DMS153 treated with DMSO at 0.1 percent for 48 hours (cell line): ENCODE measurements at regions not wholly inside any gene's neighbourhood (a gene's known extent, or its start where the extent isn't known, plus 50 kb on each side); places are given as distances from the start of the nearest gene placed in this dataset.
"Not testable (repeated sequence)": the region's sequence is repeated elsewhere in the genome, so short reads cannot be mapped to it uniquely, and the experiment has no call there.

Source experiments
- DNase-seq: peaks from one replicate; lab custom pipeline; 2025; ENCODE audit not compliant: unreplicated experiment; lab: John Stamatoyannopoulos, UW

DNA sequence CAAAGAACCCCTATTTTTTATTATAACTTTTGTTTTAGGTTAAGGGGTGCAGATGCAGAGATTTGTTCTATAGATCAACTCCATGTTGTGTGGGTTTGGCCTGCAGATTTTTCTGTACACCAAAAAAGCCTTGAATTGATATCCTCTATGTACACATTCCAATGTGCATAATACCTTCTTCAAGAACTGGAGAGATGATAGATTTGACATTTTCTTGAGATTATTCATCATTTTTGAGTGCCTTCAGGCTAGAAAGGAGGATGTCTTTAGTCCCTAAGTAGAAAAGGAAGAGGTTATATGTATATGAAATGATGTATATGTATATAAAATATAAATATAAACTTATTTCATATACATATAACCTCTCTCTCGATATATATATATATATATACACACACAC, 1190.0 kb upstream of the ALCAM start:
- no peak for DNase-seq

DNA sequence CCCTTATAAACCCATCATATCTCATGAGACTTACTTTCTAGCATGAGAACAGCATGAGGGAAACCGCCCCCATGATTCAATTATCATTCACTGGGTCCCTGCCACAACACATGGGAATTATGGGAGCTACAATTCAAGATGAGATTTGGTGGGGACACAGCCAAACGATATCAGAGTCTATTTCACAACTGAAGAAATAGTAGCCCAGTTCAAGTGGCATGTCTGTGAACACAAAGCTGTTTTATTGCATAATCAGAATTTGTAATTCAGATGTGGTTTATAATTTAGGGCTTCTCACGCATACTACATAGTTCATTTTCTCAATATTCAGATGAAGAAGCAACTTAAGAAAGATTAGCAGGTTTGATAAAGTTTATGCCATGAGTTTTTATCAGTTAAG, 1188.0 kb upstream of the ALCAM start:
- no peak for DNase-seq

DNA sequence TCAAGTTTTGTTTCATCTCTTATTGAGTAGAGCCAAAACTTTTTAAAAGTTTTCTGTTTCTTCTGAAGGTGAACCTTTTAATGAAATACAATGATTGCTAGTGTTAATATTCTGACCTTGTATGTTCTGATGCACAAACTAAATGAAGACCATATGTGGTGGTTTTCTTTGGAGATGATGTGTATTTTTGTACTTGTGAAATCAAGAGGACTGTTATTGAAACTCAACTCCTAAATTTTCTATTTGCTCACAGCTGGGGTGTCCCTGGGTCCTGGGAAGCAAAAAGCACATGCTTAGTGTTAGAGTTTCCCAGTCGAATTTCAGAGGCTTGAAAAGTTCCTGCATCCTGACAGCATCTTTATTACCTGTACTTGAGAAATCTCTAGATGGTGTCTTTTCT, 1185.8 kb upstream of the ALCAM start:
- no peak for DNase-seq

DNA sequence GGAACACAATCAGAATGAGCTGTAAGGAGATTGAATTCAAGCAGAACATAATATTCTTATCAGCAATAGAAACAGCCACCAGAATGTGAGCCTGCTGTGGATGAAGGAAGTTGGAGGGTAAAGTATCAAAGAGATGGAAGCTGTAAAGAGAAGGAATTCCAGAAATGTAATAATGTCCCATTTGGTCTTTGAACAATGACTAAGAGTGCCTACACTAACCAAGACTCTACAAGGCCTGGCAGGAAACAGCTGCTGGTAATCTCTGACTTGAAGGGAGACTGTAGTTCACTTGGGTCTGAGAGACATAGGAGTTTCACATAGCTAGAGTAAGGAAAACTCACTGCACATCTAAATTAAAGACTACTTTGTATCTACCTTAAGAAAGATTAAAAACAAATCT, 1176.0 kb upstream of the ALCAM start:
- no peak for DNase-seq

DNA sequence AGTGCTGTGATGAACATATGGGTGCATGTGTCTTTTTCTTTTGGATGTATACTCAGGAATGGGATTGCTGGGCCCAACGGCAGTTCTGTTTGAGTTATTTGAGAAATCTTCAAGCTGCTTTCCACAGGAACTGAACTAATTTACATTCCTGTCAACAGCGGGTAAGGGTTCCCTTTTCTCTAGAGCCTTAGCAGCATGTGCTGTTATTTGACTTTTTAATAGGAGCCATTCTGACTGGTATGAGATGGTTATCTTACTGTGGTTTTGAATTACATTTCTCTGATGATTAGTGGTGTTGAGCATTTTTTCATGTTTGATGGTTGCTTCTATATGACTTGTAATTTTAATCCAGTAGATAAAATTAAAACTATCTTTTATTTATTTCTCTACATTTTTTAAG, 1168.6 kb upstream of the ALCAM start:
- DNase-seq = no peak

DNA sequence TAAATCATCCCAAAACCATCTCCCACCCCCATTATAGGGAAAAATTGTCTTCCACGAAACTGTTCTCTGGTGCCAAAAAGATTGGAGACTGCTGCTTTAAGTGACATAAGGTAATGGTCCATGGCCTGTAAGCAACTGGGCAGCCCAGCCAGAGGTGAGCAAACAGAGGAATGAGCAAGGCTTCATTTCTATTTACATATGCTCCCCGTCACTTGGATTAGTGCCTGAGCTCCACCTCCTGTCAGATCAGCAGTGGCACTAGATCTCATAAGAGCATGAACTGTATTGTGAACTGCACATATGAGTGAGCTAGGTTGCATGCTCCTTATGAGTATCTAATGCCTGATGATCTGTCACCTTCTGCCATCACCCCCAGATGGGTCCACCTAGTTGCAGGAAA, 1159.8 kb upstream of the ALCAM start:
- DNase-seq = peak; percentile 18

DNA sequence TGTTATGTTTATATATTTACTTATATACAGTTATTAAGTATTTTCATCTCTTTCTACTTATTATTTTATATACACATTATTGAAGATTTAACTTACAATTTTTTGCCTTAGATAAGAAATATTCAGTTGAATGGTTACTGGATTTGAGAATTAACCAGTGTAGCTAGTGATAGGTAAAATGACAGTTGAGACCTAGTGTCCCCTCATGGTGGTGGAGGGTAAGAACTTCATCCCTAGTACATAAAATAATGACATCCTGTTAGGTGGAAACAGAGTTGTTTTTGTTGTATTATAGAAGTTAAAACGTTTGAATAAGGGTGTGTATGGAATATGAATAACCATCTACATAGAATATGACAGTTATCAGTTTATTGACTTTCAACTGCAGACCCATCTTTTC, 1152.4 kb upstream of the ALCAM start:
- no peak for DNase-seq

DNA sequence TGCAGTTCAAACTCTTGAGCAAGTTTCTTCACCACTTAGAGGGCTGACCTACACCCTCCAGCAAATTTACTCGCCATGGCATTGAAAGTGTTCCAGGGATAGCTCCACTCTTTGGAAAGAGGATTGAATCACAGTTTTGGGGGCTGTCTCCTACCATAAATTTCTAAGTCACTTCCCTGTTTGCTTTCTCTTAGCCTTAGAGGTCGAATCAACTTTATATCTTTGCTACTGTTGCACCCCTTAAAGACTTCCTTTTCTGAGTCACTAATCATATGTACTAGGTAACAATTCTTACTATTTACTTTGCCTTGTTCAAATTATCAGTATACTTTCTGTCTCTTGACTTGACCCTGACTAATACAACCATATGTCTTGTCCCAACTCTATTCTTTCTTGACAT, 1151.8 kb upstream of the ALCAM start:
- no peak for DNase-seq

DNA sequence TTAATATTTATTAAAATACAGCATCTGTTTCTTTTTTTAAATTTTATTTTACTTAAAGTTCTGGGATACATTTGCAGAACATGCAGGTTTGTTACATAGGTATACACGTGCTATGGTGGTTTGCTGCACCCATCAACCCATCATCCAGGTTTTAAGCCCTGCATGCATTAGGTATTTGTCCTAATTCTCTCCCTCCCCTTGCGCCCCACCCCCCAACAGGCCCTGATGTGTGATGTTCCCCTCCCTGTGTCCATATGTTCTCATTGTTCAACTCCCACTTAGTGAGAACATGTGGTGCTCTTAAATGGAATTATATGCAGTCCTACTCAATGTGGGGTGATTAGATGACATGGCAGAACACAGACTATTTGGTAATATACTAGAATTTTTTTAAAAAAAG, 1147.7 kb upstream of the ALCAM start:
- not testable (repeated sequence) for DNase-seq

DNA sequence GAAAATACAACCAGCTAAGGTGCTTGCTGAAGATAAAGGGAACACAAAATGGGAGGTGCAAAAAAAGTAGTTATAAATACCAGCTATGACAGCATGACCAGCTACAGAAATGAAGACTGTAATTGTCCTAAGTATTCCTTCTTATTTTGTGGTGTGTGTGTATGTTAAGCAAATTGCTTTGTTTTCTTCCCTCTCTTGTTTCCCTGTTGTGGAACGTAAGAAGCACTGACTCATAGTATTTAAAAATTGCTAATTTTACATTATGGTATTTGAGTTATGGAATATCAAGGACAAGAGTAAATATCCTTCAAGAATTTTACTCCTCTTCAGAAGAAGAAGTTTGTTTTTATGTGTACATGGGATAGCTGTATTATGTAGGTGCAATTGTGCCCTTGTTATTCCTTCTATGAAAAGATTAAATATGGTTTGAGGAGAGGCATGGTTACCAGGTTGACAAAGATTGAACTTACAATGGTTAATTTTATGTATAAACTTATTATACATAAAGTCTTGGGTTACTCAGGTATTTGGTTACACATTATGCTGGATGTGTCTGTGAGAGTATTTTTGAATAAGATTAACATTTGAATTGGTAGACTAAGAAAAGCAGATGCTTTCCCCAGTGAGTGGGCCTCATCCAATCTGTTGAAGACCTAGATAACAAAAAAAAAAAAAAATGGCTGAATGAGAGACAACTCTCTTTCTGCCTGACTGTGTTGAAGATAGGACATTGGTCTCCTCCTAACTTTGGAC, 1132.1 kb upstream of the ALCAM start:
- DNase-seq = no peak

DNA sequence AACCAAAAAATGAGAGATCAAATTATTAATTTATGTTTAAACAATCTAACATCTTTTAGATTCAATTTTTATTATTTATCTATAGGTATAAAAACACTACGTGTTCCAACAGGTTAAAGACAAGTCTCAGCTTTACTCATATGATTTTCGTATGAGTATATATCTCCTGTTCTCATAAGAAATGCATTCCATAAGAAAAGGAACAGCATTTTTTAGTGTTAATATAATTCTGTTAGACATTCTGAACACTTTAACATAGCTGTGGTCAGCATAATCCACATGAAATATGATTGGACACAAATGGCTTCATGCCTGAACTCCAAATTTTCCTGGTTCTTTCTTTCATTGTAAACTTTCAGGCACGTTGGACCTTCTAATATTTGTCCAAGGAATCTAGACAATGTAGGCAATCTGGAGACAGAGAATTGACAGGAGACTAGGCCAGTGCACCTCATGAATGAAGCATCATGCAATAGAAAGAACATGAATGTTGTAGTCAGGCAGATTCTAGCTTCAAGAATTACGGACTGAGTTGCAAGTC, 1122.0 kb upstream of the ALCAM start:
- no peak for DNase-seq

DNA sequence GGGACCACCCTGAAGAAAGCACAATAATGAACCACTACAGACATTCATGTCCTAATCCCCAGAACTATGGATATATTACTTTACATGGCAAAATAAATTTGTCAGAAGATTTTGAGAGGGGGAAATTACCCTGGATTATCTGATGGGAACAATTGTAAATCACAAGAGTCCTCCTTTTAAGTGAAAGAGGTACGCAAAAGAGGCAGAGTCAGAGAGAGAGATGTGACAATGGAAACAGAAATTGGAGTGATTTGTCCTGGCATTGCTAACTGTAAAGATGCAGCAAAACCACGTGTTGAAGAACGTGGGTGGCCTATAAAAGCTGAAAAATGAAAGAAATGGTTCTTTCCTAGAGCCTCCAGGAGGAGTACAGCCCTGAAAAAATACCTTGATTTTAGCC, 1121.4 kb upstream of the ALCAM start:
- DNase-seq = no peak

DNA sequence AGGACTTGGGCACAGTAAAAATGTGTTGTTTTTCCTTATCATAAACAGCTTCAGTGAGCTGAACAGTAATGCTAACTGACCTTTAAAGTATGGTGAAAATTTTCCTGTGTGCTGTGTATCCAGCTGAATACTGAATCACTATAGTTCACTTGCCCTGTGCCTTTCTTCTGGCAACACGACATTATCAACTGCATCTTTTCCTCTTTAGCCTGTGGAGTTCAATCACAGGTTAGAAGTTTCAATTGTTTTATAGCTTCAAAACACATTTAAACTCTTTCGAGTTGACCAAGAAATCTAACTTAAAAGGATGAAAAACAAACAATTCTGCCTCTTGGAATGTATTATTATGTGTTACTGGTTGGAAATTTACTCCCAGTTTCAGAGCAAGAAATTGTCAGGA, 1120.7 kb upstream of the ALCAM start:
- DNase-seq = no peak

DNA sequence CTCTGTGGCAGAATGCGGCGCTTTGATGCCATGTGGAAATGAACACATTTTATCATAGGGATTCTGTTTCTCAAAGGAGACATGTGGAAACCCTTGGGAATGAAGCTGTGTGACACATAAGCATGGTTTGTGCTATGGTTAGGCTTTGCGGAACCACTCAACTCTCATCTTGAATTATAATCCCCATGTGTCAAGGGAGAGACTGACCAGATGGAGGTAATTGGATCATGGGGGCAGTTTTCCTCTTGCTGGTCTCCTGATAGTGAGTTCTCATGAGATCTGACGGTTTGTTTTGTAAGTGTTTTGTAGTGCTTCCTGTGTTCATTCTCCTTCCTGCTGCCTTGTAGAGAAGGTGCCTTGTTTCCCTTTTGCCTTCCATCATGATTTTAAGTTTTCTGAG, 1109.2 kb upstream of the ALCAM start:
- no peak for DNase-seq

DNA sequence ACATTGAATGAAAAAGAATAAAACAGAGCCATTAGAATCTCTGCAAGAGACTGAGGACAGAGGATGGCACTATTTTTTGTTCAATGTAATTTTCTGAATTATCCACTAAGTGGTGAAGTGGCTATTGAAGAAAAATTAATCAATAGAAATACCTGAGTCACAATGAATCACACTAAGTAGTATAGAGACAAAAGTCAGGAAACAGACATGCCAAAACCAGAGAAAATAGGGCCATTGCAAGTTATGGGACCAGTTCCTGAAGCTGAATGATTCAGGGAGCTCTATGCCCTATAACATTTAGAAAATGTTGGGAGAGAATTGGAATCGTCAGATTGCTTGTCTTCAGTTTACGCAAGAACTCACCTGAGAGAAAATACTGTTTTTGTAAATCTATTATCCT, 1103.2 kb upstream of the ALCAM start:
- DNase-seq = no peak

DNA sequence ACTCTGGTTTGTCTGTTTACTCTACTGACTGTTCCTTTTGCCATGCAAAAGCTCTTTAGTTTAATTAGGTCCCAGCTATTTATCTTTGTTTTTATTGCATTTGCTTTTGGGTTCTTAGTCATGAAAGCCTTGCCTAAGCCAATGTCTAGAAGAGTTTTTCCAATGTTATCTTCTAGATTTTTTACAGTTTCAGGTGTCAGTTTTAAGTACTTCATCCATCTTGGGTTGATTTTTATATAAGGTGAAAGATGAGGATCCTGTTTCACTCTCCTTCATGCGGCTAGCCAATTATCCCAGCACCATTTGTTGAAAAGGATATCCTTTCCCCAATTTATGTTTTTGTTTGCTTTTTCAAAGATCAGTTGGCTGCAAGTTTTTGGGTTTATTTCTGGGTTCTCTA, 1100.5 kb upstream of the ALCAM start:
- DNase-seq = not testable (repeated sequence)

DNA sequence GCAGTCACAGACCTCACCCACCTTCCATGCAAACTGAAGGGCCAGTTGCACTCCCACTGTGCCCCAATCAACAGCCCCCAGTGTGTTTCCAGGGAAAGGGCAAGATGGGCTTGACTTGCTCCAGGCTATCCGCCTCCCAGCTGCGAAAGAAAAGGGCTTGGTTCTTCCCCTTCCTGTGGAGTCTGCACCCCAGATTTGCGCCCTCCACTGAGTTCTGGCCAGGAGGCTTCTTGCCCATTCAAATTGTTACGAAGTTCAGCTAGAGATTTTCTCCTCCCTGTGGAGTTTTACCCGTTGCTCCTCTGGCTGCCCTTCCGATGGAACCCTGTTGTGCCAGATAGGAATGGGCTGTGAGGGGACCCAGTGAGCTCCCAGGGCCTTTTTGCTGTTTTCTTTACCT, 1096.9 kb upstream of the ALCAM start:
- DNase-seq = no peak

DNA sequence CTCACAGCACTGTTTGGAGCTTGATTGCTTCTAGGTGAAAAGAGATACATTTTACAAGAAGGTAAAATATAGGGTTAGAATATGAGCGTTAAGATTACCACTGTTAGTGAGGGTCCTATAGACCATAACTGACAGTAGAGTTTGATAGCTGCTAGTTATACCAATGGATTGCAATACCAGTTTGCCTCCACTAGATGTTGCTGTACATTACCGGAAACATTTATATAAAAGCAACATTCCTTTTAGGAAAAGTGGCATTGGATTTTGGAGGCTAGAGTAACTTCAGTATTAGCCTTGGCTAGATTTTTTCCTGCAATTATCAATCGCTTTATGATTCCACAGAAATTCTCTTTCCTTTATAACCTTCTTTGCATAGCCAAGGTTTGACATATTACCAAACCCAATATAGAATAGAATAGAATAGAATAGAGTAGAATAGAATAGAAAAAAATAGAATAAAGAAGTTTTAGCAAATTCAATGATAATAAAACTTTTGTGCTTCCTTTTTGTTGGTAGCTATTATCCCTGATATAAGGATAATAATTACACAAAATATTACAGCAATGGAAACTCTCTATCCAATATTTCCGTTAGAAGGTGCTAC, 1093.6 kb upstream of the ALCAM start:
- peak; percentile 24 for DNase-seq

DNA sequence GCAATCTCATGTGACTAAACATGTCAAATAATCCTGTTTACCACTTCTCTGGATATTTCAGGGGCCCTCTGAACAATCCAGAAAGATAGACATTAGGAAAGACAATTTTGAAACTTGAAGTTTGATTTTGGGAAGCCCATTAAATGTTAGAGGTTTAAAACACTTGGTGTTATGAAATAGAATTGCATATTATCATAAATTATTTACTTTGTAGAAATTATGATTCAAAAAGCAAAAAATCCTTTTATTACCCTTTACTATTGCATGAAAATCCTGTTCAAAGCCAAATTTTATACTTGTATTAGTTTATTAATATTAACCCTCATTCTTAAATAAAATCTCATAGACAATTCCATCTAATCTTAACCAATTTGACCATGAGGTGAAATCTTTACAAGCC, 1091.5 kb upstream of the ALCAM start:
- no peak for DNase-seq

DNA sequence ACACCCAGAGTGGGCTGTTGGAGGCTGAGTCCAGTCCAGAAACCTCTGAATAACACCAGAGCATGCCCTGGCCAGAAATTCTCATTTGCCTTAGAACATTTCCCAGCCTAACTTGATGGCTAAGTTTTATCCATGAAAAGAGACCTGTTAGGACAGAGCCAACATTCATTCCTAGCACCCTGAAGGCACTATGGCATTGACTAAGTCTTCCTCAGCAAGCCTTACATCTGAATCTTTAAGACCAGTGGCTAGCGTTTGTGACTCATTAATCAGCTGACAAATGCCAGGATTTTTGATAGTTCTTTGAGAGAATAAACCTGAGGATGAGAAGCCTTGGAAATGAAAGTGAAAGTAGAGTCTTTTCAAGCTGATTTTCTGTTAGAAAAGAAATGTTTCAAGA, 1087.1 kb upstream of the ALCAM start:
- DNase-seq = no peak

DNA sequence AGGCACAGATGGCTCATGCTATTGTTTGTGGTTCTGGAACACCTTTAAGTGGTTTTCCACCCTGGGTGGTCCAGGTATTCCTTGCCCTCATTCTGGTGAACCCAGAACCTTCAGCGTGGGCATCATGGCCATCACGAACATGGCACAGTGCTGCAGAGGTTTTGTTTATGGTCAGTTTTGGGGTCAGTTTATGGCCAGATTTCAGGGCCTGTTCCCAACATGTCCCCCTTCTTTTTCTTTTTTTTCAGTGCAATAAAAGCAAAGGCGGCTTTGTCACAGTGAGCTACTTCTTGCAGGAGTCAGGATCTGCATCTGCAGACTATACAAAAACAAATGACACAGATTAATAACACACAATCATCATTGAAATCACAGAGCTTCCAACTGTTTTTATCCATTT, 1085.0 kb upstream of the ALCAM start:
- no peak for DNase-seq

DNA sequence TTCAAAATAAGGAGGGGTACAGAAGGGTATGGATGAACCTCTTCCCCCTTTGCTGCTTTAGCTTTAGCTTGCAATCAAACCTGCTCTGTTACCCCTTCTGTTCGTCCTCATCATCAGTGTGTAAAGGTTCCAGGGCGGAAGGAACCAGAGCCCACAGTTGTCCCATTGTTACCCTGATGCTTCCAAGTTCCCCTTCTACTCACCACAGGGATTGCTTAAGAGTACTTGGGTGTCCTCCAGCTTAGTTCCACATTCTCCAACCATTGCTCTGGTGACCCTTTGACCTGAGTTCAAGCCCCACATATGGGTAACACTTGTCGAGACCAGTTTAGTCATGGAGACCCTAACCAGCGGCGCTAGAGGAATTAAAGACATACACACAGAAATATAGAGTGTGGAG, 1080.1 kb upstream of the ALCAM start:
- no peak for DNase-seq

DNA sequence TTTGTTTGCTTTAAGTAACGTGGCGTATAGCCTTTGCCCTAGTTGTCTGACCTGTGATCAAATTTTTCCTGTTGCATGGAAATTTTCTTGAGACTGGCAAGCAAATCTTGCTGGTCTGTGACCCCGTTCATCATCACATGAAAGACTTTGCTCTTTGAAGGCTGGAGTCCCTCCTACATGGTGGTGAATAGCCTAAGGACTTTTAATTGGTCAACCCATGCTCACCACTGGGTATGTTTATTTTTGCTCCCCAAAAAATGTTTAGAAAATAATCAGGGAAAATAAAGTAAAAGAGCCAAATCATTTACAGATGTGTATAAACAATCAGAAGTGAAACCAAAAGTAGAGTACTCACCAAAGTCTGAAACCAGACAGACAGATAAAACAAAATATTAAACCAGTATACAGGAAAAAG, 1075.3 kb upstream of the ALCAM start:
- DNase-seq = no peak
